HCT116 (cell line): ENCODE measurements at regions not wholly inside any gene's neighbourhood (a gene's known extent, or its start where the extent isn't known, plus 50 kb on each side); places are given as distances from the start of the nearest gene placed in this dataset.

Experiments
- ATAC-seq: fragments of 200-7000 bp; cut with Tn5 transposase; 2 replicates; pipeline ENCODE4 v1.9.1; 2020; ENCODE audit warnings: mild to moderate bottlenecking, moderate library complexity
- BruUV-seq: library from RNA; stranded (reverse); fragments of 400-500 nt; replicated peaks from 2 replicates; lab custom pipeline; 2021; lab: Mats Ljungman, UMichigan
- CTCF ChIA-PET: fragments of 300-600 bp; sonication (Branson Sonifier 250); formaldehyde crosslinking; loops from one replicate; lab custom pipeline; 2021; ENCODE audit warnings: antibody characterized with exemption; lab: Charles Lee
- POLR2A ChIA-PET: fragments of 300-600, 350-600 bp; sonication (Branson Sonifier 250); formaldehyde crosslinking; loops from one replicate; lab custom pipeline; 2021; ENCODE audit warnings: antibody characterized with exemption; lab: Charles Lee
- RAD21 ChIA-PET, 2 experiments: fragments of 300-600 bp; sonication (Branson Sonifier 250); formaldehyde crosslinking; loops; one replicate each; lab custom pipeline; 2023; ENCODE audit warnings: low total read pairs in 2 of 2; ENCODE audit not compliant: uncharacterized antibody in 2 of 2, unreplicated experiment in 2 of 2, low non-redundant PET in 1 of 2; lab: Charles Lee
- DNase-seq: peaks from one replicate; pipeline ENCODE4 v3.0.0-alpha.2; 2010; ENCODE audit warnings: low read depth, low spot score
- H2AFZ ChIP-seq: fragments of 200-600 bp; shearing (Covaris generic), sonication (generic); 2 replicates; pipeline ENCODE4 v1.6.1; 2017; ENCODE audit warnings: low read depth, mixed run types, mixed read lengths, antibody characterized with exemption, low read length; ENCODE audit not compliant: poor library complexity, severe bottlenecking
- H3K27ac ChIP-seq: 2 replicates; pipeline ENCODE4 v1.5.1; 2012; ENCODE audit warnings: low read depth, low read length
- H3K27me3 ChIP-seq: fragments of 200-600 bp; sonication (generic); 2 replicates; pipeline ENCODE4 v1.6.1; 2016; ENCODE audit warnings: mixed run types, low read length, mixed read lengths; ENCODE audit not compliant: insufficient read depth
- H3K36me3 ChIP-seq, 2 experiments: fragments of 200-500 bp in 1 of 2; fragments of 200-600 bp in 1 of 2; sonication (Bioruptor generic) in 1 of 2; sonication (generic) in 1 of 2; 2 replicates each; pipeline versions ENCODE4 v1.5.1 to v1.6.1; 2014 to 2016; ENCODE audit warnings: low read length in 2 of 2, inconsistent platforms in 1 of 2, mixed read lengths in 1 of 2, mixed run types in 1 of 2; ENCODE audit not compliant: insufficient read depth in 2 of 2, control insufficient read depth in 1 of 2
- H3K4me1 ChIP-seq, 2 experiments: fragments of 200-600 bp in 1 of 2; sonication (generic) in 1 of 2; 2 replicates each; pipeline versions ENCODE4 v1.5.1 to v1.6.1; 2012 to 2017; ENCODE audit warnings: low read length in 2 of 2, inconsistent platforms in 1 of 2, mild to moderate bottlenecking in 1 of 2, mixed read lengths in 1 of 2, mixed run types in 1 of 2, moderate library complexity in 1 of 2; ENCODE audit not compliant: insufficient read depth in 2 of 2, control insufficient read depth in 1 of 2
- H3K4me2 ChIP-seq: fragments of 200-600 bp; sonication (generic); 2 replicates; pipeline ENCODE4 v1.6.1; 2017; ENCODE audit warnings: mixed run types, low read length, mixed read lengths
- H3K4me3 ChIP-seq, 2 experiments: fragments of 200-600 bp in 1 of 2; sonication (generic) in 1 of 2; replicated peaks in 1 of 2; 2 replicates each; pipeline ENCODE4 v1.5.1; 2011 to 2016; ENCODE audit warnings: low read length in 2 of 2, control low read depth in 1 of 2, low read depth in 1 of 2, mild to moderate bottlenecking in 1 of 2, mixed read lengths in 1 of 2, mixed run types in 1 of 2
- H3K79me2 ChIP-seq: fragments of 200-600 bp; sonication (generic); 2 replicates; pipeline ENCODE4 v1.6.1; 2017; ENCODE audit warnings: mild to moderate bottlenecking, mixed run types, low read length, moderate library complexity, mixed read lengths; ENCODE audit not compliant: insufficient read depth
- H3K9ac ChIP-seq: fragments of 200-600 bp; sonication (generic); 2 replicates; pipeline ENCODE4 v1.6.1; 2016; ENCODE audit warnings: low read length, mixed read lengths
- H3K9me2 ChIP-seq: fragments of 200-600 bp; sonication (generic), shearing (Covaris generic); 2 replicates; pipeline ENCODE4 v1.6.1; 2017; ENCODE audit warnings: mixed run types, mild to moderate bottlenecking, moderate library complexity; ENCODE audit not compliant: insufficient read depth
- H3K9me3 ChIP-seq, 2 experiments: fragments of 200-500 bp in 1 of 2; fragments of 200-600 bp in 1 of 2; sonication (Bioruptor generic) in 1 of 2; sonication (generic) in 1 of 2; 2 replicates each; pipeline ENCODE4 v1.6.1; 2014 to 2017; ENCODE audit warnings: low read length in 2 of 2, mixed read lengths in 2 of 2, inconsistent platforms in 1 of 2, low read depth in 1 of 2, mild to moderate bottlenecking in 1 of 2, mixed run types in 1 of 2, moderate library complexity in 1 of 2; ENCODE audit not compliant: control insufficient read depth in 1 of 2, insufficient read depth in 1 of 2
- H4K20me1 ChIP-seq: fragments of 200-600 bp; sonication (generic), shearing (Covaris generic); 2 replicates; pipeline ENCODE4 v1.6.1; 2017; ENCODE audit warnings: mixed run types, mild to moderate bottlenecking, moderate library complexity; ENCODE audit not compliant: insufficient read depth
- ELF1 ChIP-seq: IDR thresholded peaks from 2 replicates; pipeline ENCODE4 v1.6.1; 2012; ENCODE audit warnings: low read depth, borderline replicate concordance
- POLR2A ChIP-seq: IDR thresholded peaks from 2 replicates; pipeline ENCODE4 v1.7.0; 2011; ENCODE audit warnings: borderline replicate concordance; ENCODE audit not compliant: insufficient read depth, insufficient read length; ENCODE audit errors: extremely low read depth
- POLR2AphosphoS5 ChIP-seq: IDR thresholded peaks from 2 replicates; pipeline ENCODE4 v1.6.1; 2011; ENCODE audit warnings: mild to moderate bottlenecking, low read depth, low read length, moderate library complexity
- TCF7L2 ChIP-seq: IDR thresholded peaks from 2 replicates; pipeline ENCODE4 v1.7.0; 2011; ENCODE audit warnings: borderline replicate concordance, inconsistent platforms; ENCODE audit not compliant: insufficient read depth, insufficient read length; ENCODE audit errors: extremely low read depth
- ZFX ChIP-seq: fragments of 450-650 bp; IDR thresholded peaks from 2 replicates; pipeline ENCODE4 v1.6.1; 2017
- ZNF274 ChIP-seq: fragments of 200-500 bp; sonication (Bioruptor generic); IDR thresholded peaks from 2 replicates; pipeline ENCODE4 v1.6.1; 2014; ENCODE audit warnings: mild to moderate bottlenecking, low read depth, low read length, inconsistent platforms
- intact Hi-C: fragments of 100-400 bp; cut with micrococcal nuclease; formaldehyde crosslinking; loops from 2 replicates; pipeline ENCODE4 v1.10.0; 2022
- TF ChIP-seq, protein P1 (sequence below): IDR thresholded peaks from 2 replicates; pipeline ENCODE4 v1.6.1; 2012; ENCODE audit warnings: low read depth
- TF ChIP-seq, protein P2 (sequence below): IDR thresholded peaks from 2 replicates; pipeline ENCODE4 v1.6.1; 2011; ENCODE audit warnings: mild to moderate bottlenecking, low read length, moderate library complexity; ENCODE audit not compliant: insufficient replicate concordance; ENCODE audit errors: extremely low read depth

DNA sequence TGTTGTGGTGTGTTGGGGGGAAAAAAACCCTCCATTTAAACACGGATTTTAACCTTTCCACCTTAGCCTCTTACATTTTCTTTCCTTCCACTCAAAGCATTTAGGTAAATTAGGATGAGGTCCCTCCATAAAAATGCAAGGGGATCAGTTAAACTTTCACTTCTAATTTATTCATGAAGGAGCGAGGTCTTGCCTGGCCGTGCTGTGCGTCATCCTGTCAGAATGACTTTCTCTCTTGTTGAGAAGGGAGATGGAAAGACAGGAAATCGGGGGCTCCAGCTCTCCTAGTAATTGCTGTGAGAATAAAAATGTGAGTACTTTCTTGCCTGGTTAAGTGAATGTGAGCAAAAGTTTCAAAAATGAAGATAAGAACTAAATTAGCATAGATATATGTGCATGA is 962.3 kb upstream of the NR2F2 start (continued):
- TF ChIP-seq, protein P1, sequence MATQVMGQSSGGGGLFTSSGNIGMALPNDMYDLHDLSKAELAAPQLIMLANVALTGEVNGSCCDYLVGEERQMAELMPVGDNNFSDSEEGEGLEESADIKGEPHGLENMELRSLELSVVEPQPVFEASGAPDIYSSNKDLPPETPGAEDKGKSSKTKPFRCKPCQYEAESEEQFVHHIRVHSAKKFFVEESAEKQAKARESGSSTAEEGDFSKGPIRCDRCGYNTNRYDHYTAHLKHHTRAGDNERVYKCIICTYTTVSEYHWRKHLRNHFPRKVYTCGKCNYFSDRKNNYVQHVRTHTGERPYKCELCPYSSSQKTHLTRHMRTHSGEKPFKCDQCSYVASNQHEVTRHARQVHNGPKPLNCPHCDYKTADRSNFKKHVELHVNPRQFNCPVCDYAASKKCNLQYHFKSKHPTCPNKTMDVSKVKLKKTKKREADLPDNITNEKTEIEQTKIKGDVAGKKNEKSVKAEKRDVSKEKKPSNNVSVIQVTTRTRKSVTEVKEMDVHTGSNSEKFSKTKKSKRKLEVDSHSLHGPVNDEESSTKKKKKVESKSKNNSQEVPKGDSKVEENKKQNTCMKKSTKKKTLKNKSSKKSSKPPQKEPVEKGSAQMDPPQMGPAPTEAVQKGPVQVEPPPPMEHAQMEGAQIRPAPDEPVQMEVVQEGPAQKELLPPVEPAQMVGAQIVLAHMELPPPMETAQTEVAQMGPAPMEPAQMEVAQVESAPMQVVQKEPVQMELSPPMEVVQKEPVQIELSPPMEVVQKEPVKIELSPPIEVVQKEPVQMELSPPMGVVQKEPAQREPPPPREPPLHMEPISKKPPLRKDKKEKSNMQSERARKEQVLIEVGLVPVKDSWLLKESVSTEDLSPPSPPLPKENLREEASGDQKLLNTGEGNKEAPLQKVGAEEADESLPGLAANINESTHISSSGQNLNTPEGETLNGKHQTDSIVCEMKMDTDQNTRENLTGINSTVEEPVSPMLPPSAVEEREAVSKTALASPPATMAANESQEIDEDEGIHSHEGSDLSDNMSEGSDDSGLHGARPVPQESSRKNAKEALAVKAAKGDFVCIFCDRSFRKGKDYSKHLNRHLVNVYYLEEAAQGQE: no peak
- TF ChIP-seq TCF7L2: no peak
- TF ChIP-seq ELF1: no peak

DNA sequence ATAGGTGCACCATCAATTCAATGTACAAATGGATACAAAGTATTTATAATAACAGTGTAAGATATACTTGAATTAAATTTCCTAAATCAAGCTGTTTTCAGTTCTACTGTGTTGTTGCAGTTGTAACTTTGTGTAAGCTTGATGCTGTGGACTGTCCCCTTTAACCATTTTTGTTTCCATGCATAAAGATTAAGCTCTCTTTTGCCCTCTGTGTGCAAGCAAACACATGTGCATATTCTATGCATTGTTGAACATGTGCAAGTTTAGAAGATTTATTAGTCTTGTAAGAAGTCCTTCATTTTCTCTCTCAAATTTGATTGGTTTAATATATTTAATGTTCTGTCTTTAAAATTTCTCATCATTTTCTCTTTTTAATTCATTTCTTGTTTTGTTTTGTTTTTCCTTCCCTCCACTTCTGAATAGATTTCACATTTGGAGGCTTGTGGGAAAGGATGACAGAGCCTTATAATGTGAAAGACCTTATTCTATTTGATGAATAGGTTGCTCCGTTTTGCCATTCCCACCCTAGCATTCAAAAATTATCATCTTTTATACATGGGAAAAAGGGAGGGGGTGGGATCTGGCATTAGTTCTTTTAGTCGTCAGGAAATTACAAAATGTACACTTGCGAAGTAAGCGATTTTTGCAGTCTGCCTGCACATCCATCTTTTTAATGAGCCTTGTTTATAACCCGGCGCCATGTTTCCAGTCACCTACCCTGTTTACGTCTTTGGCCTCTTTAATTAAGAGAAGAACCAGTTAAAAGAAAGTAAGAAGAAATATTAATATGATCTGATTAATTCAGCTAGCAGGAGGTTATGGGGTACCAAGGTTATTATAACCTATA is 961.5 kb upstream of the NR2F2 start:
- Histone ChIP-seq H3K4me3 (no peak overlapping the region), H3K4me2 (no peak overlapping the region), H3K79me2 (no peaks in the 10 kb centered on the region), H2AFZ (no peak overlapping the region), H3K9me2 (no peaks in the 10 kb centered on the region), H3K27ac (no peak overlapping the region), H3K36me3 (no peaks in the 10 kb centered on the region), H3K27me3 (no peaks in the 10 kb centered on the region), H3K4me1 (no peaks in the 10 kb centered on the region), H4K20me1 (no peaks in the 10 kb centered on the region), H3K9me3 (no peaks in the 10 kb centered on the region), H3K9ac (no peak overlapping the region)
- no TSS peak for BruUV-seq
- ChIA-PET RAD21 (no interaction called here), POLR2A (no interaction called here), CTCF (no interaction called here)
- intact Hi-C loops: no loop called here
- ATAC-seq: no peak
- no peak for DNase-seq
- TF ChIP-seq POLR2AphosphoS5 (no peak), POLR2A (no peak), ZNF274 (no peak), ZFX (no peak)
- TF ChIP-seq, protein P2, sequence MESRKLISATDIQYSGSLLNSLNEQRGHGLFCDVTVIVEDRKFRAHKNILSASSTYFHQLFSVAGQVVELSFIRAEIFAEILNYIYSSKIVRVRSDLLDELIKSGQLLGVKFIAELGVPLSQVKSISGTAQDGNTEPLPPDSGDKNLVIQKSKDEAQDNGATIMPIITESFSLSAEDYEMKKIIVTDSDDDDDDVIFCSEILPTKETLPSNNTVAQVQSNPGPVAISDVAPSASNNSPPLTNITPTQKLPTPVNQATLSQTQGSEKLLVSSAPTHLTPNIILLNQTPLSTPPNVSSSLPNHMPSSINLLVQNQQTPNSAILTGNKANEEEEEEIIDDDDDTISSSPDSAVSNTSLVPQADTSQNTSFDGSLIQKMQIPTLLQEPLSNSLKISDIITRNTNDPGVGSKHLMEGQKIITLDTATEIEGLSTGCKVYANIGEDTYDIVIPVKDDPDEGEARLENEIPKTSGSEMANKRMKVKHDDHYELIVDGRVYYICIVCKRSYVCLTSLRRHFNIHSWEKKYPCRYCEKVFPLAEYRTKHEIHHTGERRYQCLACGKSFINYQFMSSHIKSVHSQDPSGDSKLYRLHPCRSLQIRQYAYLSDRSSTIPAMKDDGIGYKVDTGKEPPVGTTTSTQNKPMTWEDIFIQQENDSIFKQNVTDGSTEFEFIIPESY: no peak
